SK-N-SH treated with all-trans-retinoic acid at 6 μM for 48 hours (cell line): ENCODE measurements at regions not wholly inside any gene's neighbourhood (a gene's known extent, or its start where the extent isn't known, plus 50 kb on each side); places are given as distances from the start of the nearest gene placed in this dataset.

Source experiments
- ATAC-seq: fragments of 200-7000 bp; cut with Tn5 transposase; 3 replicates; pipeline ENCODE4 v1.9.1; 2020; ENCODE audit warnings: mild to moderate bottlenecking, moderate library complexity
- ARNTL ChIP-seq: fragments of 450-650 bp; formaldehyde crosslinking; IDR thresholded peaks from 2 replicates; pipeline ENCODE4 v1.5.0; 2020; ENCODE audit warnings: low read depth, mild to moderate bottlenecking, moderate library complexity, borderline replicate concordance
- BACH2 ChIP-seq: fragments of 250-450 bp; sonication (Bioruptor Pico); IDR thresholded peaks from 2 replicates; pipeline ENCODE4 v1.9.0; 2021; ENCODE audit warnings: mild to moderate bottlenecking, borderline replicate concordance
- CREB5 ChIP-seq: fragments of 250-450 bp; sonication (Bioruptor Pico); IDR thresholded peaks from 2 replicates; pipeline ENCODE4 v1.5.1; 2020; ENCODE audit warnings: low read depth, mild to moderate bottlenecking, moderate library complexity
- CSDC2 ChIP-seq: fragments of 250-450 bp; sonication (Bioruptor Pico); IDR thresholded peaks from 2 replicates; pipeline ENCODE4 v1.5.0; 2020; ENCODE audit warnings: mild to moderate bottlenecking, moderate library complexity
- CSRNP3 ChIP-seq: fragments of 250-450 bp; sonication (Bioruptor Pico); IDR thresholded peaks from 2 replicates; pipeline ENCODE4 v1.5.1; 2021; ENCODE audit warnings: mild to moderate bottlenecking, moderate library complexity
- ESRRG ChIP-seq: fragments of 250-450 bp; sonication (Bioruptor Pico); IDR thresholded peaks from 2 replicates; pipeline ENCODE4 v1.6.1; 2021; ENCODE audit warnings: mild to moderate bottlenecking
- GLIS3 ChIP-seq: fragments of 250-450 bp; sonication (Bioruptor Pico); IDR thresholded peaks from 2 replicates; pipeline ENCODE4 v1.5.0; 2020; ENCODE audit warnings: mild to moderate bottlenecking, moderate library complexity
- ISL1 ChIP-seq: fragments of 250-450 bp; sonication (Bioruptor Pico); IDR thresholded peaks from 2 replicates; pipeline ENCODE4 v2.1.2; 2022; ENCODE audit warnings: mild to moderate bottlenecking, moderate library complexity
- OSR1 ChIP-seq: fragments of 250-450 bp; sonication (Bioruptor Pico); IDR thresholded peaks from 2 replicates; pipeline ENCODE4 v1.8.0; 2022; ENCODE audit warnings: moderate library complexity, mild to moderate bottlenecking, inconsistent platforms
- PATZ1 ChIP-seq: fragments of 250-450 bp; sonication (Bioruptor Pico); IDR thresholded peaks from 2 replicates; pipeline ENCODE4 v1.8.0; 2020; ENCODE audit warnings: mild to moderate bottlenecking, moderate library complexity, borderline replicate concordance
- POU6F1 ChIP-seq: fragments of 250-450 bp; sonication (Bioruptor Pico); IDR thresholded peaks from 2 replicates; pipeline ENCODE4 v1.8.0; 2021; ENCODE audit warnings: low read depth, mild to moderate bottlenecking, moderate library complexity, borderline replicate concordance
- PPARA ChIP-seq: fragments of 250-450 bp; sonication (Bioruptor Pico); IDR thresholded peaks from 2 replicates; pipeline ENCODE4 v1.5.0; 2020; ENCODE audit warnings: mild to moderate bottlenecking, borderline replicate concordance
- RARB ChIP-seq: fragments of 250-450 bp; sonication (Bioruptor Pico); IDR thresholded peaks from 2 replicates; pipeline ENCODE4 v1.8.0; 2021; ENCODE audit warnings: mild to moderate bottlenecking, moderate library complexity
- SNAI2 ChIP-seq: fragments of 250-450 bp; sonication (Bioruptor Pico); IDR thresholded peaks from 2 replicates; pipeline ENCODE4 v1.5.0; 2020; ENCODE audit warnings: mild to moderate bottlenecking, moderate library complexity
- TCF4 ChIP-seq: fragments of 250-450 bp; sonication (Bioruptor Pico); IDR thresholded peaks from 2 replicates; pipeline ENCODE4 v1.8.0; 2021; ENCODE audit warnings: mild to moderate bottlenecking, moderate library complexity, borderline replicate concordance
- TOX ChIP-seq: fragments of 250-450 bp; sonication (Bioruptor Pico); IDR thresholded peaks from 2 replicates; pipeline ENCODE4 v1.8.0; 2021; ENCODE audit warnings: mild to moderate bottlenecking, moderate library complexity, borderline replicate concordance
- TSHZ2 ChIP-seq: fragments of 250-450 bp; sonication (Bioruptor Pico); IDR thresholded peaks from 2 replicates; pipeline ENCODE4 v1.5.0; 2020; ENCODE audit warnings: mild to moderate bottlenecking, moderate library complexity
- ZC3H10 ChIP-seq: fragments of 250-450 bp; sonication (Bioruptor Pico); IDR thresholded peaks from 2 replicates; pipeline ENCODE4 v1.5.1; 2021; ENCODE audit warnings: mild to moderate bottlenecking, moderate library complexity
- ZFP3 ChIP-seq: fragments of 250-450 bp; sonication (Bioruptor Pico); IDR thresholded peaks from 2 replicates; pipeline ENCODE4 v1.5.0; 2020; ENCODE audit warnings: mild to moderate bottlenecking, moderate library complexity
- ZFP30 ChIP-seq: fragments of 450-650 bp; formaldehyde crosslinking; IDR thresholded peaks from 2 replicates; pipeline ENCODE4 v1.5.0; 2022; ENCODE audit warnings: mild to moderate bottlenecking, moderate library complexity
- ZNF565 ChIP-seq: fragments of 450-650 bp; formaldehyde crosslinking; conservative IDR thresholded peaks from 2 replicates; pipeline ENCODE4 v1.5.0; 2020; ENCODE audit warnings: low read depth, mild to moderate bottlenecking, moderate library complexity
- ZNF70 ChIP-seq: fragments of 450-650 bp; formaldehyde crosslinking; IDR thresholded peaks from 2 replicates; pipeline ENCODE4 v1.5.0; 2020; ENCODE audit warnings: mild to moderate bottlenecking, moderate library complexity
- ZNF8 ChIP-seq: fragments of 450-650 bp; formaldehyde crosslinking; IDR thresholded peaks from 2 replicates; pipeline ENCODE4 v1.5.0; 2020; ENCODE audit warnings: mild to moderate bottlenecking, moderate library complexity

- peak; percentile 58 for ATAC-seq
- TF ChIP-seq PPARA = no peak
- no peak for TF ChIP-seq ESRRG (CRISPR knock-in tag)
- no peak for TF ChIP-seq BACH2 (CRISPR knock-in tag)
- no peak for TF ChIP-seq RARB (CRISPR knock-in tag)
- TF ChIP-seq ZNF70 (CRISPR knock-in tag) = no peak
- no peak for TF ChIP-seq CSRNP3 (CRISPR knock-in tag)
- TF ChIP-seq TSHZ2 (CRISPR knock-in tag) = no peak
- no peak for TF ChIP-seq PATZ1 (CRISPR knock-in tag)
- TF ChIP-seq SNAI2 (CRISPR knock-in tag) = no peak
- TF ChIP-seq TOX (CRISPR knock-in tag) = no peak
- TF ChIP-seq POU6F1 = no peak
- no peak for TF ChIP-seq ZNF565 (CRISPR knock-in tag)
- no peak for TF ChIP-seq ZFP3 (CRISPR knock-in tag)
- TF ChIP-seq CSDC2 (CRISPR knock-in tag) = no peak
- no peak for TF ChIP-seq ZNF8
- no peak for TF ChIP-seq ARNTL (CRISPR knock-in tag)
- TF ChIP-seq ISL1 (CRISPR knock-in tag) = no peak
- TF ChIP-seq ZC3H10 (CRISPR knock-in tag) = no peak
These were observed 53.2 kb upstream of the RAB4A start for GRCh38 chr1:229217716-229218115.

GRCh38 chr1:229218612-229219025 is 52.3 kb upstream of the RAB4A start:
- TF ChIP-seq ZNF8 = no peak
- TF ChIP-seq TOX (CRISPR knock-in tag) = no peak
- TF ChIP-seq TCF4 (CRISPR knock-in tag) = 0 out of 2 replicates have a peak, but pooled peaks have one; percentile 14
- no peak for TF ChIP-seq GLIS3 (CRISPR knock-in tag)
- TF ChIP-seq ESRRG (CRISPR knock-in tag) = no peak
- no peak for ATAC-seq

- no peak for ATAC-seq
- TF ChIP-seq TCF4 (CRISPR knock-in tag) (no peak), CREB5 (CRISPR knock-in tag) (no peak), POU6F1 (no peak), TSHZ2 (CRISPR knock-in tag) (no peak), CSDC2 (CRISPR knock-in tag) (no peak), RARB (CRISPR knock-in tag) (no peak), ISL1 (CRISPR knock-in tag) (no peak), ZFP30 (no peak), ARNTL (CRISPR knock-in tag) (no peak), ZC3H10 (CRISPR knock-in tag) (no peak), OSR1 (no peak), ZNF70 (CRISPR knock-in tag) (no peak), SNAI2 (CRISPR knock-in tag) (no peak), GLIS3 (CRISPR knock-in tag) (no peak)
These were observed 50.6 kb upstream of the RAB4A start for GRCh38 chr1:229220163-229220846.
